Fibroblast of mammary gland (primary cell): ENCODE measurements at regions not wholly inside any gene's neighbourhood (a gene's known extent, or its start where the extent isn't known, plus 50 kb on each side); places are given as distances from the start of the nearest gene placed in this dataset.

Experiments
- DNase-seq: peaks from one replicate; pipeline ENCODE4 v3.0.0-alpha.2; 2010; ENCODE audit warnings: low read depth
- H3K4me3 ChIP-seq: 2 replicates; pipeline ENCODE4 v1.5.1; 2011; ENCODE audit warnings: low read depth, mild to moderate bottlenecking, low read length, moderate library complexity; ENCODE audit not compliant: control insufficient read depth
- TF ChIP-seq, protein P1 (sequence below): conservative IDR thresholded peaks from 2 replicates; pipeline ENCODE4 v1.5.1; 2011; ENCODE audit warnings: low read depth, low read length, inconsistent platforms; ENCODE audit not compliant: control insufficient read depth, insufficient read depth

DNA sequence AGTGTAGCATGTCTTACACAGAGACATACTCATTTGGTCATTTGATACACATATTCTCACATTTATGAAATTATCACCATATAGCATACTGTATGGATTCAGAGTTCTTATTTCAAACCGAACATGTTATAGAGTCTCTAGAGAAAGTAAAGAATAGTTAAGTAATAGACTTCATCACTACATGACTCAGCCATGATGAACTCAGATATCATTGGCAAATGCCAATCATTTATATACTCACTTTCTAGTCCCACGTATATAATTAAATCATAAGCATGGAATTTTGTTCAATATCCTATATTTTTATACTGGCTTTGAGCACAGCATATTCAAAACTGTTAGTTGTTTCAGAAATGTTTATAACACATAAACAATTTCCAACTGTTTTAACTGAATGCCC is 749.9 kb downstream of the HACE1 start:
- TF ChIP-seq, protein P1, sequence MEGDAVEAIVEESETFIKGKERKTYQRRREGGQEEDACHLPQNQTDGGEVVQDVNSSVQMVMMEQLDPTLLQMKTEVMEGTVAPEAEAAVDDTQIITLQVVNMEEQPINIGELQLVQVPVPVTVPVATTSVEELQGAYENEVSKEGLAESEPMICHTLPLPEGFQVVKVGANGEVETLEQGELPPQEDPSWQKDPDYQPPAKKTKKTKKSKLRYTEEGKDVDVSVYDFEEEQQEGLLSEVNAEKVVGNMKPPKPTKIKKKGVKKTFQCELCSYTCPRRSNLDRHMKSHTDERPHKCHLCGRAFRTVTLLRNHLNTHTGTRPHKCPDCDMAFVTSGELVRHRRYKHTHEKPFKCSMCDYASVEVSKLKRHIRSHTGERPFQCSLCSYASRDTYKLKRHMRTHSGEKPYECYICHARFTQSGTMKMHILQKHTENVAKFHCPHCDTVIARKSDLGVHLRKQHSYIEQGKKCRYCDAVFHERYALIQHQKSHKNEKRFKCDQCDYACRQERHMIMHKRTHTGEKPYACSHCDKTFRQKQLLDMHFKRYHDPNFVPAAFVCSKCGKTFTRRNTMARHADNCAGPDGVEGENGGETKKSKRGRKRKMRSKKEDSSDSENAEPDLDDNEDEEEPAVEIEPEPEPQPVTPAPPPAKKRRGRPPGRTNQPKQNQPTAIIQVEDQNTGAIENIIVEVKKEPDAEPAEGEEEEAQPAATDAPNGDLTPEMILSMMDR: no peak
- no peak for DNase-seq

GRCh38 chr6:104108634-104109033 is 751.1 kb downstream of the HACE1 start:
- DNase-seq: no peak
- no peak overlapping the region for H3K4me3 ChIP-seq
- TF ChIP-seq, protein P1: no peak

More for the DNA sequence above, 749.9 kb downstream of the HACE1 start:
- H3K4me3 ChIP-seq: no peak overlapping the region

DNA sequence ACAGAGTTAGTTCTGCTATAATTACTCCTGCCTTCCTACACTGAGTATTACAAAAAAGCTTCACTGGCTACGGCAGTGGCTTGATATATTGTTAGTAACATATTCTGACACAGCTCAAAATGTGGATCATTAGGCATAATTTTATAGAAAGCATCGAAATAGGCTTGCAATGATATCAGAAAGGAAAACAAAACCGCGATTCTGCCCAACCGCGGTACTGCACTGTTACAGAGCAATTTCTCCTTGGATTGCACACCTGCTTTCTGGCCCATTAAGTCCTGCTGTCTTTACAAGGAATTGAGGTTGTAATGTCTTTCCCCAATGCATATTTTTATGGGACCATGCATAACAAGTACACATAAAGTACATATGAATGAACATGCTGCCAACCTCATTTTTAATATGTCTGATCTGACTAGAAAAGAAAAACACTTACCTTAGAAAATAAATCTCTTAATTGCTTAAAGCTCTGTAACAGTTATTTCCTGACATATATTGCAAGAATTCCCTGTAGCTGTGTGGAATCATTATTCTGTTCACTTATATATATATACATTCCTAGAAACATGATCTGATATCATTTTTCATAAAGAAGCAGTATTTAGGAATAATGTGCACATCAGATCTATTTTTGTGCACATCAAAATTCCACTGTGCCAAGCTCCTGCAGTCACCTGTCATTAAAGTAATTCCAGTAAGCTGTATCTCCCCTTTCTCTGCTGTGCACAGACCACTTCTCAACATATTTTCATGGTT is 763.9 kb downstream of the HACE1 start:
- DNase-seq: no peak
- TF ChIP-seq, protein P1: no peak
- no peak overlapping the region for H3K4me3 ChIP-seq

GRCh38 chr6:104087765-104088164 is 772.0 kb downstream of the HACE1 start:
- no peak for DNase-seq
- H3K4me3 ChIP-seq: no peak overlapping the region
- TF ChIP-seq, protein P1: no peak

DNA sequence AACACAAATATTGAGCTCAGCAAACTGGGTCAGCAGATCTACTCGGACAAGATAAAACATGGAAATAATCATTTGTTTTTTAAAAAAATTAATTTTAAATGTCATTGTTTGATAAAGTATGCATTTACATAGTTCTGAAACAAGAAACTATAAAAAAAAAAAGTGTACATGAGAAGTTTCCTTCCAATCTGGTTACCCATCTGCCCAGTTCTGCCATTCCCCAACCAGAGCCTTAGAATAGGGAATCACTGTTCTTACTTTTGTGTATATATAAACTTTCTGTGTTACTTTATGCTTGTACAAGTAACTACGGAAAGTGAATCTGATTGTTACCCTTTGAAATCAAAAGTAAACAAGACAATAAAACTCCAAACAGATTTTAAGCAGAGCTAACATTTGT is 791.4 kb downstream of the HACE1 start:
- TF ChIP-seq, protein P1: no peak
- no peak overlapping the region for H3K4me3 ChIP-seq
- DNase-seq: no peak

- no peak for DNase-seq
- TF ChIP-seq, protein P1: no peak
Measured at GRCh38 chr6:104064876-104065275, 794.8 kb downstream of the HACE1 start.

More at GRCh38 chr6:104064876-104065275, 794.8 kb downstream of the HACE1 start:
- no peak overlapping the region for H3K4me3 ChIP-seq
